ENCODE measurements at regions not wholly inside any gene's neighbourhood (a gene's known extent, or its start where the extent isn't known, plus 50 kb on each side); places are given as distances from the start of the nearest gene placed in this dataset.

DNA sequence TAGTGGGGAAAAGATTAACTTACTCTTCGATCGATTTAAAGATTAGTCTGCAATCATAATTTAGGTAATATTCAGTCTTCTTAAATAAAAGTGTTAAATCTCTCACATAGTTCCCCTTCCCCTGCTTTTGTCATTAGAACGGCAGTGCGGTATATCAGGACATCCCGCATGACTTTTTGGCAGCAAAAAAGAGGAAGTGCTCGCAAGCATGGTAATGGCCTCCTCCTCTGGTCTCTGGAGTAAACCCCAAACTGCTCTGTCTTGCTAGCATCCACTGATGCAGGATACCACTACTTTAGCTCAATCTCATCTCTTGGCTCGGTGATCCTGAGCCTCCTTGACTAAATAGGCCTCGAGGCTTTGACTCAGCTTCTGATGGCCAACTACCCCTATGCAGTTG is 78.7 kb upstream of the VAV3 start:
- Mint-ChIP-seq H3K27me3 (no peaks in the 10 kb centered on the region), H3K4me3 (no peak overlapping the region), H3K9me3 (ENCODE audit: low read depth) (no peaks in the 10 kb centered on the region), H3K4me1 (ENCODE audit: low read depth) (peaks cover 43% of the 10 kb centered on the region), H3K36me3 (peaks cover 7% of the 10 kb centered on the region), H3K27ac (no peak overlapping the region)

DNA sequence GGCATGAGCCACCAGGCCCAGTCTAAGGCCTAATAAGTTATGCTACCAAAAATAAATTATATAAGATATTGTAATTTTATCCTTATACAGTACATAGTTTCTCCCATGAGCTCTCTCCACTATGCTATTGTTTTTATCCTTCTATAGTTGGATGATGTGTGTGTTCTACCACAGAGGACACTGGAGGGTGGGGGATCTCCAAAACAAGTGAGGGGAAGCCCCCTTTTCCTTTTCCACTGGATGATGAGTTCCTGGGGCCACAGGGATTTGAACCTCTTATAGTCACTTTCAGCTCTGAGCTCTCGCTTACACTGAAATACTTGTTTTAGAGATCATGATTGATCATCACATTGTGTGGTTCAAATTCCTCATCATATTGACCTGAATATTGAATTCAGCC is 77.6 kb upstream of the VAV3 start:
- Mint-ChIP-seq H3K4me3 (no peak overlapping the region), H3K27me3 (no peaks in the 10 kb centered on the region), H3K4me1 (ENCODE audit: low read depth) (peaks cover 43% of the 10 kb centered on the region), H3K27ac (no peak overlapping the region), H3K36me3 (peaks cover 7% of the 10 kb centered on the region), H3K9me3 (ENCODE audit: low read depth) (no peaks in the 10 kb centered on the region)

DNA sequence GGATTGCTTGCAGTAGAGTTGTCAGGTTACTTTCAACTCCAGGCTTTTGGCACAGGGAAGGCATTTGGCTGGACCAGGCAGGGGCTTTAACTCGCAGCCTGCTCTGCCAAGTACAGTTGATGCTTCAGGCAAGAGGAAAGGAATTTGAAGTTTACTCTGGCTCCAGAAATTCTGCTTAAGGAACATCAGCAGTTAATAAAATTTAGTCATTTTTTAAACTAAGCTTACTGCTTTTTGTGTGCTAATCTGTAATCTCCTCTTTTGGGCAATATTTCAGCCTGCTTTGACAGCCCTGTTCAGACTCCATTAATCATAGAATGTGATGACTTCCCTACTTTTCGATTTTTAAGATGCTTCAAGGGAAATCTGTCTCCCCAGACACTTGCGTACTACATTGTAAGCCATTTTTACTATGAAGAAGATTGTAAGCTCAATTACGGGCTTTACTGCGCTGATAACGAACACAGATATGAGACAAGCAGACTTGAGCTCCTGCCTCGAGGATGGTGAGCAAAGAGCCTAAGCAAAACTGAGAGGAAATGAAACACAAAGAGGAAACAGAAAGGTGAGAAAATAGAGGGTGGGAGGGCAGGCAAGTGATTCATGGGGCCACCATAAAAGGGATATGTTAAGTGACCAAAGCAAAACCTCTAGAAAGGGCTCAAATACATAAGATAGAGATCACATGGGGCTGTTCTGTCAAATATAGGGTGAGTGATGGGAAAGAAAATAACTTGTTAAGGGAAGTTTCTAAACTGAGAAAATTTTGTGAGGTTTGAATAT is 76.6 kb upstream of the VAV3 start:
- H3K36me3 Mint-ChIP-seq: peaks cover 7% of the 10 kb centered on the region
- H3K27me3 Mint-ChIP-seq: no peaks in the 10 kb centered on the region
- H3K9me3 Mint-ChIP-seq (ENCODE audit: low read depth): no peaks in the 10 kb centered on the region
- H3K27ac Mint-ChIP-seq: peak overlapping the region; percentile 84
- peak overlapping the region; percentile 66 for H3K4me3 Mint-ChIP-seq
- H3K4me1 Mint-ChIP-seq (ENCODE audit: low read depth): peaks cover 43% of the 10 kb centered on the region

DNA sequence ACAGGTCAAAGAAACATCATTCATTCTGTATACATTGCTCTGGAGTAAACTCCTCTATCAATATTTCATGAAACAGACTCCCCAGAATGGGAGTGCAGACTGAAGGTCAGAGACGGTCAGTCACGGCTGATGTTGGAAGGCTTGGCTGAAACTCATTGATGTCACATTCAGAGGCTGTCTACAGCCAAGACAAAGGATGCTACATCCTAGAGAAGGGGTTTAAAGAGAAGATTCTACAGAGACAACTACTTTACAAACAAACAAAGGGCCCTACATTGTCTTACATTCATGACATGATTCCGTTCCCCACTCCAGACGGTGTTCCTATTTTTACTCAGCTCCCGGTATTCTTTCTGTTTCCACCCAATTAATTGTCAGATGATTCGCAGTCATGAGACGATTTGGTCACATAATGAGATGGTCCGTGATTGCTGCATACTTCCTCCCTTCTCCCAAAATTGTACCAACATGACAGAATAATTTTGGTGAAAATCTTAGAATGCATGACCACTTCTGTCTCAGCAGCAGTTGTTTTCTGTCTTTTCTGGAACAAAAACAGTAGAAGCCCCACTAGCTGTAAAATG is 73.8 kb upstream of the VAV3 start:
- no peaks in the 10 kb centered on the region for H3K27me3 Mint-ChIP-seq
- peaks cover 25% of the 10 kb centered on the region for H3K4me1 Mint-ChIP-seq (ENCODE audit: low read depth)

DNA sequence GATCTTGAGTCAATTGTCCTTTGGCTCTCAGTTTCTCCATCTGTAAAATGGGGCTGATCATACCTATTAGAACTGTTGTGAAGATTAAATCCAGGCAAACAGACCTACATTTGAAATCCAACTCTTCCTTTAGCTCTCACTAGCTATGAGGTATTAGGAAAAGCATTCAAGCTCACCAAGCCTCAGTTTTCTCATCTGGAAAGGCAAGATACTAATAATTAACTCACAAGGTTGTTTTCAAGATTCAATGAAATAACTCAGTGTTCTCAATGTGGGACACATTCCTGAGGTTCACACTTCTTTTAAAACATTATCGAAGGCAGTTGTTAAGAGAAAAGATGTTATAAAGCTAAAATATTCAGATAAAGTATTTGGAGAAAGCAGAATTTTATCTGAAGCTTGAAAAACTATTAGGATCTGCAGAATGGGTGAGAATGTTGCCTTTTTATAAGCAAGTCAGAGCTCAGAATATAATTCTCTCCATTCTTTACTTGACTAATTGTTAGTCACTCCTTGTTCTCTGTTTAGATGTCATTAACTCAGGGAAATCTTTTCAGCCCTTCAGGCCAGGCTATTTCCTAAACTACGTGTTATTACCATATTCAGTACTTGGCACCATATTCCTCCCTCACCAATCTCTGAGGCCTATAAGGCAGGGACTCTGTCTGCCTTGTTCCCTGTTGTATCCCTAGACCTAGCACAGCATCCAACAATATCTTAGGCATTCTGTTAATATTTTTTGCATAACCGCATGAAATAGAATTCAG is 72.0 kb upstream of the VAV3 start:
- Mint-ChIP-seq H3K27ac (no peak overlapping the region), H3K4me1 (ENCODE audit: low read depth) (peaks cover 12% of the 10 kb centered on the region), H3K36me3 (peaks cover 4% of the 10 kb centered on the region)

More for the DNA sequence above, 73.8 kb upstream of the VAV3 start:
- Mint-ChIP-seq H3K27ac (no peak overlapping the region), H3K9me3 (ENCODE audit: low read depth) (no peaks in the 10 kb centered on the region), H3K36me3 (peaks cover 7% of the 10 kb centered on the region), H3K4me3 (no peak overlapping the region)

DNA sequence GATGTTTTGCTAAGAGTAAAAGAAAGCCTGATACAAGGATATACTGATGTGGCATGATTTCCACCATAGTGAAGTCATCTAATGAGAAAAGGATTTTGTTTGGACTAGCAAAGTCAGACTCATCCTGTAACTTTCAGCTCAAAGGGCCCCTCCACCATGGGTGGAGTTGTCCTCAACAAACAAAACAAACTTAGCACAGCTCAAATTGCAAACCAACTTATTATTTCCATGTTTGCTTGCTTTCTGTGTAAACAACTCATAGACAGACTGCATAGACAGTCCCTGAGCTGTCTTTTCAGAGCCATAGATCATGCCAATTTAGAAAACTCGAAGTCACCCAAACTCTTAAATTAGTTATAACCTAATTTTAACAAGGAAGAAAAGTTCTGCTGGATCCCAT is 69.4 kb upstream of the VAV3 start:
- Mint-ChIP-seq H3K27me3 (no peaks in the 10 kb centered on the region), H3K4me1 (ENCODE audit: low read depth) (peaks cover 2% of the 10 kb centered on the region), H3K27ac (no peak overlapping the region), H3K4me3 (no peak overlapping the region), H3K36me3 (no peaks in the 10 kb centered on the region), H3K9me3 (ENCODE audit: low read depth) (no peaks in the 10 kb centered on the region)

More for the DNA sequence above, 72.0 kb upstream of the VAV3 start:
- Mint-ChIP-seq H3K9me3 (ENCODE audit: low read depth) (no peaks in the 10 kb centered on the region), H3K27me3 (no peaks in the 10 kb centered on the region), H3K4me3 (no peak overlapping the region)

DNA sequence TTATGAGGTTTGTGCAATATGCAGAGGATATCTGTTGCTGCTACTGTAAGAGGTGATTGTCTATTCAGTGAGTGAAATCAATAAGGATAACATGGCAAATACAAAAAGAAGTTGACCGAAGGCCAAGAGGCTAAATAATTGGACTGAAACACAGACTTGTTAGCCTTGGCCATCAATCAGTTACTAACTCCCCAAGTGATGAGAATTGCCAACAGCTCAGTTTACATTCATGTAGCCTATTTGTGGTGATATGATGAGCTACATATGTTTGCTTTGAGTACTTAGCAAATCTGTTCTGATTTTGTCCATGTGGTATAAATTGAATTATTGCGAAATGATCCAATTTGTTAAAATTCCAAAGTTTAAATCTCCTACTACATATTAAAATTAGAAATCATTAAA is 68.6 kb upstream of the VAV3 start:
- H3K27me3 Mint-ChIP-seq: no peaks in the 10 kb centered on the region
- H3K4me3 Mint-ChIP-seq: no peak overlapping the region
- no peak overlapping the region for H3K27ac Mint-ChIP-seq
- no peaks in the 10 kb centered on the region for H3K36me3 Mint-ChIP-seq
- H3K9me3 Mint-ChIP-seq (ENCODE audit: low read depth): no peaks in the 10 kb centered on the region
- H3K4me1 Mint-ChIP-seq (ENCODE audit: low read depth): peaks cover 2% of the 10 kb centered on the region

DNA sequence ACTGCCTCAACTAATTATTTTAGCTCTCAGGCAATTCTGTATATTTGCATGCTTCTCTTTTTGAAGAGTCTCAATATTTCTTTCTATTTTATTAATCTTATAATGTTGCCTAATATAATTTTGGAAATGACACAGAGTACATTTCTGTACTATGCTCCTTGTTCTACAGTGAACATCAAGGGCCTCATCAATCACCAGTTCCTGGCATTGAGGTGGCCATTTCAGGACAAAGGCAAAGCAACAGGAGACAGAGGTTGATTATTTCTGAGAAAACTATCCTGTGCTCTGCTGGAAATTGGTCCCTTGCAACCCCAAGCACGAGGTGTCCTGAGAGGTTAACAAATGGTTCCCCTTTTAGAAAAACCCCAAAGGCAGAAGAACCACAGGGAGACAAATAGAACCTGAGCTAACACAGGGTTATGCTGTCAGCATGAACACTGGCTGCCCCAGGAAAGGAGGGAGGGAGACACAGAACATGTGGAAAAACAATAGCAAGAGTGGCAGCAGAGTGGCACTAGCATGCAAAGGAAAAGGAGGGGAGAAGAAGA is 63.9 kb upstream of the VAV3 start:
- Mint-ChIP-seq H3K27ac (no peak overlapping the region), H3K4me1 (ENCODE audit: low read depth) (no peaks in the 10 kb centered on the region), H3K4me3 (no peak overlapping the region), H3K36me3 (no peaks in the 10 kb centered on the region), H3K9me3 (ENCODE audit: low read depth) (no peaks in the 10 kb centered on the region), H3K27me3 (no peaks in the 10 kb centered on the region)

DNA sequence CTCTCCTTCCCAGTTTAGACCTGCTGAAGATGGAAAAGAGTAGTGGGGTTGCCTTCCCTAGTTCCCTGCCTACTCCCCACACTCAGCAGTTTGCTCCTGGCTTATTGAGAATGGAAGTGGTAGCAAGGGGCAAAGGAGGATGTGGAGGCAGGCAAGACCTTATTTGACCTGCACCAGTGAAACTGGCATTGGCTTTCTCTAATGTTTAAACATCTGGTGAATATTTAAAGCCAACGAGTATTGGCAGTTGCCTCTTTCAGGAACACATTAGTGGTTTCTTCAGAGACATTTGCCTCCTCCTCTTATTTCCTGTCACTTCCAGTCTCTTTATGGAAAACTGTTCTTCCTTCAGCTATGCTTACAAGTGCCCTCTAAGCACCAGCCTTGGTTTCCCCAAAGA is 62.4 kb upstream of the VAV3 start:
- Mint-ChIP-seq H3K4me1 (ENCODE audit: low read depth) (no peaks in the 10 kb centered on the region), H3K36me3 (no peaks in the 10 kb centered on the region), H3K27me3 (no peaks in the 10 kb centered on the region), H3K27ac (no peak overlapping the region), H3K9me3 (ENCODE audit: low read depth) (no peaks in the 10 kb centered on the region), H3K4me3 (no peak overlapping the region)

DNA sequence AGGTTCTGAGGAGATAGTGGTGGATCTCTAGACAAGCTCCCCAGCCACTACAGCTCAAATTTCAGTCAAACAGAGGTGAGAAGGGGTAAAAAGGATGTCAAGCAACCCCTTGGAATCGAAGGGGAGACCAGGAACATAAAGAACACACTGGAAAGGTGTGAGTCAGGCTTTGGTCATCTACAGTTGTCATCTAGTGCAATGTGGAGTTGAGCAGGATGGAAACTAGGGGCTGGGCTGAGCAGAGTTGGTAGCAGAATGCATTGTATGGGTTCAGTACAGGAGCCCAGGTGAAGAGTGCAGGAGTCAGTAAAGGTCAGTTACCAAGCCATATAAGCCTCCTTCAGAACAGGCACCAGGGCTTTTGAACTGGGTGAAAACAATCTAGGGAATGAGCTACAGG is 52.7 kb upstream of the VAV3 start:
- no peaks in the 10 kb centered on the region for H3K27me3 Mint-ChIP-seq
- H3K4me1 Mint-ChIP-seq (ENCODE audit: low read depth): peaks cover 3% of the 10 kb centered on the region
- peaks cover 2% of the 10 kb centered on the region for H3K36me3 Mint-ChIP-seq
- H3K27ac Mint-ChIP-seq: peak overlapping the region; percentile 5
- peaks cover 6% of the 10 kb centered on the region for H3K9me3 Mint-ChIP-seq (ENCODE audit: low read depth)
- no peak overlapping the region for H3K4me3 Mint-ChIP-seq

DNA sequence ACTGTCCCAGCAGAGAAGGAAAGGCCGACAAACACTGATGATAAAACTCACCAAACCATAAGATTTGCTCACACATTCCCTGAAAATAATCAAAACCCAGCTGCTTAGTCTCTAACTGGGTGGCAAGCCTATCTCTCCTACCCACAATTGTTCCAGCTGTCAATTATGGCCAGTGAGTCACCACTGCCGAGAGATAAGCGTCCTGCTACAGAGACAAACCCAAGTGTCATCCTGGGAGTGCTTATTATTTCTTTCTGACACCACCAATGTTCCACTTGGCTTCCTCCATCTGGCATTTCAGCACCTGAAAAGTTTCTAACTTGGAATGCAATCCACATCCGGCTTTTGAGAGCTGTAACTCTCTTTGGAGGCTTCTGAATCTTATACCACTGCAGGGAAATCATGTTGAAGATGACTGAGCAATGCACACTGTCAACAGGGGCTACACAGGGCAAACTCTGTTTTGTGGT is 51.5 kb upstream of the VAV3 start:
- Mint-ChIP-seq H3K27ac (no peak overlapping the region), H3K36me3 (peaks cover 2% of the 10 kb centered on the region), H3K4me3 (no peak overlapping the region), H3K9me3 (ENCODE audit: low read depth) (peaks cover 6% of the 10 kb centered on the region), H3K27me3 (no peaks in the 10 kb centered on the region), H3K4me1 (ENCODE audit: low read depth) (peaks cover 3% of the 10 kb centered on the region)
